C4-2B (cell line): ENCODE measurements at regions not wholly inside any gene's neighbourhood (a gene's known extent, or its start where the extent isn't known, plus 50 kb on each side); places are given as distances from the start of the nearest gene placed in this dataset.

Experiments used
- H3K27ac ChIP-seq: fragments of 450-650 bp; 2 replicates; pipeline ENCODE4 v1.5.1; 2017
- CTCF ChIP-seq: fragments of 450-650 bp; conservative IDR thresholded peaks from 2 replicates; pipeline ENCODE4 v1.5.1; 2017; ENCODE audit warnings: mild to moderate bottlenecking
- ZFX ChIP-seq: fragments of 450-650 bp; IDR thresholded peaks from 2 replicates; pipeline ENCODE4 v1.6.1; 2017

- no peak for TF ChIP-seq CTCF
- no peak for TF ChIP-seq ZFX
Observed at GRCh38 chr3:105177576-105177975, 189.1 kb upstream of the ALCAM start.

GRCh38 chr3:105187344-105187743 lies 179.4 kb upstream of the ALCAM start:
- no peak overlapping the region for H3K27ac ChIP-seq
- no peak for TF ChIP-seq ZFX

More at GRCh38 chr3:105177576-105177975, 189.1 kb upstream of the ALCAM start:
- no peak overlapping the region for H3K27ac ChIP-seq

GRCh38 chr3:105195260-105195659 lies 171.4 kb upstream of the ALCAM start:
- no peak overlapping the region for H3K27ac ChIP-seq
- TF ChIP-seq CTCF (no peak), ZFX (no peak)

- TF ChIP-seq ZFX (no peak), CTCF (no peak)
- H3K27ac ChIP-seq: no peak overlapping the region
Observed at GRCh38 chr3:105197863-105198262, 168.8 kb upstream of the ALCAM start.

GRCh38 chr3:105199217-105199616 lies 167.5 kb upstream of the ALCAM start:
- H3K27ac ChIP-seq: no peak overlapping the region
- TF ChIP-seq CTCF: no peak

GRCh38 chr3:105210141-105210540 lies 156.6 kb upstream of the ALCAM start:
- TF ChIP-seq ZFX (no peak), CTCF (no peak)

GRCh38 chr3:105214590-105214989 lies 152.1 kb upstream of the ALCAM start:
- TF ChIP-seq ZFX: no peak
- no peak for TF ChIP-seq CTCF
- H3K27ac ChIP-seq: no peak overlapping the region

More at GRCh38 chr3:105210141-105210540, 156.6 kb upstream of the ALCAM start:
- H3K27ac ChIP-seq: no peak overlapping the region

GRCh38 chr3:105222568-105223093 lies 144.1 kb upstream of the ALCAM start:
- H3K27ac ChIP-seq: no peak overlapping the region
- no peak for TF ChIP-seq ZFX
- TF ChIP-seq CTCF: no peak
